Stimulated activated CD8-positive, alpha-beta memory T cell treated with anti-CD3 and anti-CD28 coated beads, Interleukin-2, amount 100 ng/mL, for 1 hour (primary cell): ENCODE measurements at regions not wholly inside any gene's neighbourhood (a gene's known extent, or its start where the extent isn't known, plus 50 kb on each side); places are given as distances from the start of the nearest gene placed in this dataset.
"Not testable (repeated sequence)": the region's sequence is repeated elsewhere in the genome, so short reads cannot be mapped to it uniquely, and the experiment has no call there.

Experiments
- DNase-seq, 2 donors: peaks; one replicate each; pipeline ENCODE4 v3.0.0-alpha.2; 2020; ENCODE audit warnings: low read depth in 2 of 2

DNA sequence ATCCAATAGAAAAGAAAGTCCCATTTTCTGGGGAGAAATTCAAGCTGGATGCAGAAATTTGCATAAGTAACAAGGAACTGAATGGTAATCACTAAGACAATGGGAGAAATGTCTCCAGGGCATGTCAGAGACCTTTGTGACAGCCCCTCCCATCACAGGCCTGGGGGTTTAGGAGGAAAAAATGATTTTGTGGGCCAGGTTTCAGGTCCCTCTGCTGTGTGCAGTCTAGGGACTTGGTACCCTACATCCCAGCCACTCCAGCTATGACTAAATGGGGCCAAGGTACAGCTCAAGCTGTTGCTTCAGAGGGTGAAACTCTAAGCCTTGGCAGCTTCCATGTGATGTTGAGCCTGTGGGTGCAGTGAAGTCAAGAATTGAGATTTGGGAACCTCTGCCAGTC lies 695.5 kb upstream of the MIR17HG start:
- no peak for DNase-seq

- no peak for DNase-seq
These were observed 692.5 kb upstream of the MIR17HG start for GRCh38 chr13:90654970-90655369.

GRCh38 chr13:90664200-90664599 lies 683.3 kb upstream of the MIR17HG start:
- DNase-seq = not testable (repeated sequence)

- DNase-seq = no peak
These were observed 673.7 kb upstream of the MIR17HG start for GRCh38 chr13:90673746-90674145.

GRCh38 chr13:90675129-90675528 lies 672.4 kb upstream of the MIR17HG start:
- no peak for DNase-seq

DNA sequence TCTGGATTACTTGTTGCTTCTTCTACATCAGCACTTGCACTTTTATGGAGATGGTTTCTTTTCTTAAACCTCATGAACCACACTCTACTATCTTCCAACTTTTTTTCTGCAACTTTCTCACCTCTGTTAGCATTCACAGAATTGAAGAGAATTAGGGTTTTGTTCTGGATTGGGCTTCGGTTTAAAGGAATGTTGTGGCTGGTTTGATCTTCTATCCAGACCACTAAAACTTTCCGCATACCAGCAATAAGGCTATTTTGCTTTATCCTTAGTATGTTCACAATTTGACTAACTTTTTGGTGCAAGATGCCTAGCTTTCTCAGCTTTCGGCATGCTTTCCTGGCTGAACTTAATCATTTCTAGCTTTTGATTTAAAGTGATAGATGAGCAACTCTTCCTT lies 666.7 kb upstream of the MIR17HG start:
- no peak for DNase-seq

- DNase-seq = no peak
These were observed 663.8 kb upstream of the MIR17HG start for GRCh38 chr13:90683711-90684131.

DNA sequence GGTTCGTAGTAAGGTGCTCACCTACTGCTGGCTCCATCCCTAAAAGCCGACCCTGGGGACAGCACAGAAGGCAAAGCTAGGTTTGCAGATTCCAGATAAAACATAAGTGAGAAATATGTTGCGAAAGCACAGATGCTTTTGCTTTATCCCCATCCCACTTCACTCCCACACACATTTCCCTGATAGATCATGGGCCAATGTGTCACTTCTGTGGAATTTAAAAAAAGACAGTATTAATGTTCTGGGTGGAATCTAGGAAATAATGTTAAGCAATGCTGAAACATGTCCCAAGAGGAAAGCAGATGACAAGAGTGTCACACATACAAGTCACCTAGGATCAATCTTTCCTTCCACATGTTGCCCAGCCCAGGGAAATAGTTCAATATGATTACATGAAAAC lies 661.0 kb upstream of the MIR17HG start:
- no peak for DNase-seq

DNA sequence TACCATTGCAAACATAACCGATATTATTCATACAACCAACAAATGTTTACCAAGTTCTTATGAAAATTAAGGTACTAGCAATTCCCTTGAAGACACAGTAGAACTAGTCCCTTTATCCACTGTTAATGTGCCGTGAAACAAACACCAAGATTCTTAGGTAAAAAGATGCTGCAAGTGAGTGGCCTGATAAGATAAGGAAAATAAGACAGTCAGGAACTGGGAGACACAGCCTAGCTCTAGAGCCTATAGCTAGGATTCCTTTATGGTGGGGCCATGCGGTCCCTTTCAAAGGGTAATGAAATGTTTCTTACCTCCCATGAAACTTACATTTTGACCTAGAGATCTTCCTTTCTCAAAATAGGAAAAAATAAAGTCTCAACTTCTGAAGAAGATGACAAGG lies 658.4 kb upstream of the MIR17HG start:
- DNase-seq = no peak

GRCh38 chr13:90690458-90691080 lies 656.9 kb upstream of the MIR17HG start:
- DNase-seq = no peak

DNA sequence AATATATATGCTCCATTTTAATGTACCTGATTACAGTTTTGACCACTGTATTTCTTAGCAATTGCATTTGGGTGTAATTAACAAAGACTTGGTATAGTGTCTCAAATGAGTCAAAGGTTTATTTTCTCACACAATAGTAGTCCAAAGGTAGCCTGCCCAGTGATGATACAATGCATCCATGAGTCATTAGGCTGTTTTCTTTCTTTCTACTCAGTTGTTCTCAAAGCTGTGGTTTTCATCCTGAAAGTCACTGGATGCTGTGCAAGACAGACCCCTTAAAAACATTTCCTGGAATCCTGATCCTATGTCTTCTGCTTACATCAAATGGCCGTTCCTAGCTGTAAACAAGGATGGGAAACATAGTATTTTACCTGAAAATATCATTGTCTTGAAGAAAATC lies 651.2 kb upstream of the MIR17HG start:
- no peak for DNase-seq

GRCh38 chr13:90696656-90697055 lies 650.8 kb upstream of the MIR17HG start:
- DNase-seq = no peak

DNA sequence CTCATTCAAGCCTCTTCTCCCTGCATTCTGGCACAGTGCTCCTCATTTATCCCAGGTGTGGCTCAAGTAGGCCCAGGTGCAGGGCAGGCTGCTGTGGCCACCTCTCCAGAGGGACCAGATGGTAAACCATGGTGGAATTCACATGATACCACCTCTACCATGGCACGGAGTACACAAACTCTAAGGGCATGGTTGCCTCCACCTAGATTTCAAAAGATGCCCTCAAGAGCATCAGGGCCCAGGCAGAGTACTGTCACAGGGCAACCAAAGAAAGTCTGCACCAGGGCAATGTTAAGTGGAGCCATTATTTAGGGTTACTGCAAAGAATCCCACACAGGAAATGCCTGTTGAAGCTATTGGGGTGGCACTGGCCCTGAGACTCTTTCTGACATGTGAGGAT lies 647.1 kb upstream of the MIR17HG start:
- DNase-seq = no peak

GRCh38 chr13:90701264-90701663 lies 646.2 kb upstream of the MIR17HG start:
- DNase-seq = no peak

DNA sequence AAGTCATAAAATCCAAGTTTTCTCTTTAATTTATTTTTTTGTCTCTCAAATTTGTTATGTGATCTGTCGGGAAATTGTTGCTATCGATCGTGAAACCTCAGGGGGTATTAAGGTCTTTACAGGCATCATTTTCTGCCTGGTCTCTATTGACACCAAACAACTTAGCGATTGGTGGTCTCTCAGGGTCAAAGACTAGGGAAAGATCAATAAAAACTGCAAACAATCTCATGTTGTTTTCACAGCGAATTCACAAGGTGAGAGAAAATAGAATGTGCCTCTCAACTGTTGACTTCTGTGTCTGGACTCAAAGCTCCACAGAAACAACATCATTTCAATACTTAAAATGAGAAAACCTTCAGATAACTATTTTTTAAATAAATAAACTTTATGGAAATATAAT lies 645.4 kb upstream of the MIR17HG start:
- no peak for DNase-seq

DNA sequence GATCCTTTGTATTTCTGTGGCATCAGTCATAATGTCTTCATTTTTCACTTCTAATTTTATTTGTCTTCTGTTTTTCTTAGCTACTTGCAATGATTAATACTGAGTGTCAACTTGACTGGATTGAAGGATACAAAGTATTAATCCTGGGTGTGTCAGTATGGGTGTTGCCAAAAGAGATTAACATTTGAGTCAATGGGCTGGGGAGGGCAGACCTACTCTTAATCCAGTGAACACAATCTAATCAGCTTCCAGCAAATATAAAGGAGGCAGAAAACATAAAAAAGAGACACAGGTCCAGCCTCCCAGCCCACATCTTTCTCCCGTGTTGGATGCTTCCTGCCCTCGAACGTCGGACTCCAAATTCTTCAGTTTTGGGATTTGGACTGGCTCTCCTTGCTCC lies 640.9 kb upstream of the MIR17HG start:
- DNase-seq = no peak

- DNase-seq = no peak
These were observed 639.4 kb upstream of the MIR17HG start for GRCh38 chr13:90708128-90708527.

DNA sequence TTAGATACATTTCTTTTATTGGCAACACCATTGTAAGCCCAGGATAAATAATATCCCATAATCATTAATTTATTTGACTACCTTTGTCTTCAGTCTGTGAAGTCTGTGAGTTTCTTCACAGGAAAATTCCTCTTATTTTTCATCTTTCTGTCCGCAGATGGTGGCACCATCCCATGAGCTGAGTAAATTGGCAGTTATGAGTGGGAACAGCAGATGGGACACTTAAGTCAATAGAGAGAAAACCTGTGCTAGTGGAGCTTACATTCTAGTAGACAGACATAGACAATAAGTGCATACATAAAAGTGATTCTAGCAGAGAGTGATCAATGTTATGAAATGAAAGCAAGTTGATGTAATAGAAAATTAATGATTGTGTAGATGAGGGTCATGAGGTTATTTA lies 638.2 kb upstream of the MIR17HG start:
- no peak for DNase-seq

DNA sequence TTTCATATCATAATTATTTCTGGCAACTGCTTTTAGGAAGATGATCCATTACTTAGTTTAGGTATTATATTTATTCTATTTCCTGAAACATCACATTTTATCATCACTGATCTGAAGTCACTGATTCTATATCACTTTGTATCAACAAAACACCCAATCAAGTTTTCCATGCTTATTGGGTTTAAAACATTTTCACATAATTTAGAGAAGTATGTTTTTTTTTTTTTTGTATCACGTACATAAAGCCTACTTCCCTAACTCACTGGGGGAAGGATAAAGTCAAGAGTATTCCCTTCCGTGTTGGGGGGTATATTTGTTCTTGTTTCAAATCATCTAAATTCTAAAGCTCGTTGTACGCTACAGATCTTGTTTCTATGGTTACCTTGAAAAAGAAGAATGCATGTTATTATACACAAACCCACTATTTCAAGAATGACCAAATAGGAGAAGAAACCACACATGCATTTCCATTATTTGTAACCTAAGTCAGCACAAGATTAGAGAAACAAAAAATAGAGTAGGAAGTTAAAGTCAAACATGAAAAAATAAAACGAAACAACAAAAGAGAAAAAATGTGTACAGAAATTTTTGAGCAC lies 637.2 kb upstream of the MIR17HG start:
- no peak for DNase-seq

- no peak for DNase-seq
These were observed 633.9 kb upstream of the MIR17HG start for GRCh38 chr13:90713441-90714133.

GRCh38 chr13:90715485-90715884 lies 632.0 kb upstream of the MIR17HG start:
- no peak for DNase-seq

- DNase-seq = no peak
These were observed 630.0 kb upstream of the MIR17HG start for GRCh38 chr13:90717451-90717936.

DNA sequence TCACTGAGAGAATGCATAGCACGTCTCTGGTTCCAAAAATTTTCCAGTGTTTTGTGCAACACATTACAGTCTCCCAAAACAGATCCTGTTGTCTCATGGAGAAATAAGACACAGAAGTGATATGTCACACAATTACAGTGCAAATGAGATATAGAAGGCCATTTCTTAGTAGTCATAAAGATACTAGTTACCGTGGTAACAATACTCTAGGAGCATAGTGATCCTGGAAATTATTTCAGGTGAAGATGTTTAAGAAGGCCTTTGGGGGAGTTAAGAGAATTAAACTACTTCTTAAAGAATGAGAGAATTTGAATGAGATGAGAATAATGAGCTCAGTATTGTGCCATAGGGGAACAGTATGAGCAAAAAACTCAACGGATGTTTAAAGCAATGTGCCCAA lies 628.0 kb upstream of the MIR17HG start:
- DNase-seq = no peak
